ENCODE measurements at regions not wholly inside any gene's neighbourhood (a gene's known extent, or its start where the extent isn't known, plus 50 kb on each side); places are given as distances from the start of the nearest gene placed in this dataset.
"Not testable (repeated sequence)": the region's sequence is repeated elsewhere in the genome, so short reads cannot be mapped to it uniquely, and the experiment has no call there.

DNA sequence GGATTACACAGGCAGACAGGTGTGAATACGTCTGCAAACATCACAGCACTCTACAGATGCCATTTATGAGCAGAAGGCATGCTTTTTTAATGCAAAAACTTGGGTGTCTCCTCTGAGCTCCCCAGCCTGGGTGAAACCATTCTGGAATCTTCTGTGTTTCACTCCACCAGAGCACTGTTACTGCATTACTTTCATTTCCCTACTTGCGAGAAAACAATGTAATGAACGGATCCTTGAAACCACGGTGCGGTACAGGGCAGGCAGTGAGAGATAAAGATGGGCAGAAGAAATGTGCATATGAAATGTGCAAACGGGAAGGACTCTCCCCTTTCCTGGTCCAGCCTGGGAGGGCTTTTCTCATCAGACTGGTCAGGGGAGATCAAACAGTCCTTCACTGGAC is 584.3 kb upstream of the KLF4 start:
- no peak for DNase-seq (ENCODE audit: low read depth)

DNA sequence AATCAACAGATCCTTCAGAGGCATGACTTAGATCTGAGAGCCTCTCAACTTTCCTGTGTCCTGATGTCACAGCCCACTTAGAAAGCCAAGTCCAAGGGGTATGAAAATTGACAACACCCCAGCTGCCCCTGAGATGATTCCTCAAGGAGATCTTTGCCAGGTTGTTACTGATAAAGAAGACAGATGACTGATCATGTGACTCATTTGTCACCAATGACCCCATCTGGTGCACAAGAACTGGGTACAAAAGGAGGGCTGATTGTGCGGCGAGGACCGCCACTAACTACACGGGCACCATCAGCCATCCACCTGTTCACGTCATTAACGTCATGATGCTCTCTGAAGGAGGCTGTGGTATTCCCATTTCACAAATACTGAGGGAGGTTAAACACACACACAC is 583.2 kb upstream of the KLF4 start:
- no peak for DNase-seq (ENCODE audit: low read depth)

DNA sequence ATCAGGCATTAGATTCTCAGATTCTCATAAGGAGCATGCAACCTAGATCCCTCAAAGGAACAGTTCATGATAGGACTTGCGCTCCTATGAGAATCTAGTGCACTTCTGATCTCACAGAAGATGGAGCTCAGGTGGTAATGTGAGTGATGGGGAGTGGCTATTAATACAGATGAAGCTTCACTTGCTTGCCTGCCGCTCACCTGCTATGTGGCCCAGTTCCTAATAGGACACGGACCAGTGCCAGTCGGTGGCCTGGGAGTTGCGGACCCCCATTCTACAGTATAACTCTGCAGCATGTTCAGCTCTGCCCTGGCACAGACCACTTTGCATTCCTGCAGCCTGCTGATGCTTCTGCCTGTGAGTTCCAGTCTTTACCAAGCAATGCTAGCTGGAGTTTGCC is 581.3 kb upstream of the KLF4 start:
- no peak for DNase-seq (ENCODE audit: low read depth)

DNA sequence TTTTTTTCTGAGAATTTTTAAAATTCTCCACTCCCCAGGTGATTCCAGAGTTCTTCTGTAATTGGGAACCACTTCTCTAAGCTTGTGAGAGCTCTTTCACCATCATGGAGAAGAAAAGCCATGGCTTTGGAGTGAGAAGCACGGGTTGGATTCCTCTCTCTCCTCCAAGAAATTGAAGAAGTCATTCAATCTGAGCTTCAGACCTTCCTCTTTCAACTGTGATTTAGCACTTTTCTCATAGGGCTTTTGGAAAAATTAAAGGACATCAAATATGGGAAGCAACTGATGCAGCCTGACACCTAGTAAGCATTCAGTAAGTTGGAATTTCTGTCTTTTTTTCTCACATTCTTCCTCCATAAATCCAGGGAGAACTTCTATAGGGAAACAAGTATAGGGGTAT is 580.4 kb upstream of the KLF4 start:
- DNase-seq (ENCODE audit: low read depth) = no peak

DNA sequence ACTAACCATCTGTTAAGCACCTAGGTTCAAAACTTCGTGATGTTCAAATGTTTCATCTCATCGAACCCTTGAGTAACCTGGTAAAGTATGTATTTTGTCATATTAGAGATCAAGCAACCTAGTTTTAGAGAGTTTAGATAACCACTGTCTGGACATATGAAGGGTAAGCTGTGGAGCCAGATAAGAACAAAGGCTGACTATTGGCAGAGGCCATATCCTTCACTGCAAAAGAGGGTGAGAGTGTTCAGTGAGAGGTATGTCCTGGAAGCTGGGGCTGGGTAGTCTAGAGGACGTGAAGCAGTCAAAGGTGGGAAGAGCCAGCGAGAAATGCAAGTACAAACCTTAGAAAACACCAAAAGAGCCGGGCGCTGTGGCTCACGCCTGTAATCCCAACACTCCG is 573.1 kb upstream of the KLF4 start:
- no peak for DNase-seq (ENCODE audit: low read depth)

DNA sequence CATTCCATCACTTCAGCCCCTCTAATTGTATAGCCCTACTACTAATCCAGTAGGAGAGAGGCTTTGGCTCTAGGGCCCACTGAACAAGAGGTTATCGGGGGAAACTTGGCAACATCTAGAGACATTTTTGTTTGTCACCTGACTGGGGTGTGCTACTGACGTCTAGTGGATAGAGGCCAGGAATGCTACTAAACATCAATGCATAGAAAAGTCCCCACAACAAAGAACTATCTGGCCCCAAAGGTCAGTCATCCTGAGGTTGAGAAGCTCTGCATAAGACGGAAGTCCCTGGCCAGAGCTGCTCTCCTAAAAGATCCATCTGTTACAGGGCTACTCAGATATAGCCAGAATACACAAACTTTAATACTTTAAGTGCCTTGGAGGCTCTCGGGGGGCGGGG is 570.6 kb upstream of the KLF4 start:
- no peak for DNase-seq (ENCODE audit: low read depth)

DNA sequence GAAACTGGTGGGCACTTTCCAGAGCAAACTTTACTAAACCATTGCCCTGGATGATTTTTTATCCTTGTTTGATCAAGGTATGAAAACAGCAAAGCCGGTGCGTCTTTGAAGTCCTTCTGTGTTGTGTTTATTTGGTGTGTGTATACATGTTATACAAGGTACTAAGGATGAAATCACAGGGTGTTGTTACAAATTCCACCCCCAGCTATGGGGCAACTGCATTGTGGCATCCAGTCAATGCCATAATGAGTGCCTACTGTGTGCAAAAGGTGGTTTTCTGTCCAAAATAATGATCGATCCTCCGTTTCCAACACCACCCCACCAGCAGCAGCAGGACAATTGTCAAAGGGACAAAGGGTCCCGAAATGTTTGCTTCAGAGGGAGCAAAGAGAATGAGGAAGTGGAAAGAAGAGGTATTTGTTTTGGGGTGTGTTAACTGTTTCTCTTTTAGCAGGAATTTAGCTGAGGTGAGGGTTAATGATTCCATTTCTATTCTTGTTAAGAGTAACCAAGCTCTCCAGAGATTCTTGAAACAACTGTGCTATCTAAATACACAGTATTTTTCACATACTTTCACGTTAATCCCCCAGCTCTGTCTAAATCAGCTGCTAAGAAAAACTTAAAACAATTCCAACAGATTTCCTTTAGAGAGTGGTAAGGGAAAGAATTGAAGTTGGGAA is 568.7 kb upstream of the KLF4 start:
- no peak for DNase-seq (ENCODE audit: low read depth)

DNA sequence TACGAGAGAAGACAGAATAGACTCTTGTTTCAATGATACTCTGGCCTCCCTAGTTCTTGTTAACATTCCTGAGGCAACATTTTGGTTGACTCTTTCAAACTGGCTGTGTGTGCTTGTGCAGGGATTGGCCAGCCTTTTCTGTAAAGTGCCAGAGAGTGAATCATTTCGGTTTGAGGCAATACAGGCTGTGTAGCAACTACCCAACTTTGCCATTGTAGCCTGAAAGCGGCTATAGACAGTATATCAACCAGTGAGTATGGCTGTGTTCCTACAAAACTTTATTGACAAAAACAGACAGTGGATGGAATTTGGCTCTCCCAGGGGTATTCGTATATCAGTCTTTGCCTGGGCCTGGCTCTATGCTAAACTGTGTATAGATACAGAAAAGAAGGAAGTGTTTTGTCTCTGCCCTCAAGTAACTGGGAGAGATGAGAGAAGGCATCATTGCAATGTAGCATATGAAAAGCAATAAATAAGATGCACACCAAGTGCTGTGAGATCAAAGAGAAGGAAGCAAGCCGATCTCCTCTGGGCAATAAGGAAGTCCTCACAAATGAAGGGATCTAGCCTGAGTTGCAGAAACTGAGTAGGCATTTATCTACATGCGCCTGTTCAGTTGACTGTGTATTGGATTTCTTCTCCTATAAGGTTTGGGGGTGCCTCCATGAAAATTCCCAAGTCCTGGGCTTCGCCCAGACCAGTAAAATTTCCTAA is 568.0 kb upstream of the KLF4 start:
- peak; percentile 96 for DNase-seq (ENCODE audit: low read depth)

DNA sequence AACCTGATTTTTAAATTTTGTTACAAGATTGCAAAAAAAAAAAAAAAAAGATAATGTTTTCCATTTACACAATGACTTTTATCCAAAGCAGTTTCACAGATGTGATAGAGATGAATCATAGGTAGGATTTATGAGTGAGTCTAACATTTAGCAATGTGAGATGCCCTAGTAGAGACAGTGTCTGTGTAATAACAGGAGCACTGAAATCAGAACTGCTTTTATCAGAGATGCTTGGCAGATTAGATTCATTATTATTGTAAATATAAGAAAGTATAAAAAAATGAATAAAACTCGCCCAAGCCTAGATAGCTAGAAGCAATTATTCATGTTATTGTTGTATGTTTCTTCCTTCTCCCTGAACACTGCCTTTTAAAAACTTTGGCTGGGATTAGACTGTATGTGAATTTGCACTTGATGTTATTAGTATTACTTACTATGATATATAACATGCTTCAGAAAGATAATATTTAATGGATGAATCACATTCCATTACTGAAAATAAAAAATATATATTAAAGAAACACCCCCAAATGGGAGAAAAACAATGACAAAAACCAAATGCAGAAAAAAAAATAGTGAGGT is 567.3 kb upstream of the KLF4 start:
- peak; percentile 81 for DNase-seq (ENCODE audit: low read depth)

DNA sequence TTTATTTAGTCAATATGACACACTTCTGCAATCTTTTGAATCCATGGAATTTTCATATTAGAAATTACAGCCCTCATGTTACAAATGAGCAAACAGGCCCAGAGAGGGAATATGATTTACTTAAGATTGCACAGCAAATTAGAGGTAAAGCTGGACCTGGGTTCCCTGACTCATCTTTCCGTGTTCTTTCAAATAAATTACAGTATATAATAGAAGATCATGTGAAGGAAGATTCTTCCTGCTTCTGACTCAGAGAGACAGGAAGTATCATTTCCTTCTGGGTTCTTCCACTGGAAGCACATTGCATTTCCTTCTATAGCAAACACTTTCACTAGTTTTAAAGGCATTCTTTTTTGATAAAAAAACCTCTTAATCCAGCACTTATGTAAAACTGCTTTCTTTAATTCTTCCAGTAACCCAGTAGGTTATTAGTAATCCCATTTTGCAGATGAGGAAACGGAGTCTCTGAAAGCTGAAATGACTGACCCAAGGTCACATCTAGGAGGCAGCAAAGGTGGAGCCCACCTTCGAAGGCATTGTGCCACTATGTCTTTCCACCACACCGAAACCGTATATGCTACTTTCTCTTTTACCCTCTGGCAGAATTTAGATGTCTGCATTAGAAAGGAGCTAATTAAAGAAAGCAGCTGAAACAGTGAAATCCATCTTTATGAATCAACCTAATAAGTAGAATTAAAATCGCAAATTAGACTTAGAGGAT is 566.7 kb upstream of the KLF4 start:
- peak; percentile 60 for DNase-seq (ENCODE audit: low read depth)

DNA sequence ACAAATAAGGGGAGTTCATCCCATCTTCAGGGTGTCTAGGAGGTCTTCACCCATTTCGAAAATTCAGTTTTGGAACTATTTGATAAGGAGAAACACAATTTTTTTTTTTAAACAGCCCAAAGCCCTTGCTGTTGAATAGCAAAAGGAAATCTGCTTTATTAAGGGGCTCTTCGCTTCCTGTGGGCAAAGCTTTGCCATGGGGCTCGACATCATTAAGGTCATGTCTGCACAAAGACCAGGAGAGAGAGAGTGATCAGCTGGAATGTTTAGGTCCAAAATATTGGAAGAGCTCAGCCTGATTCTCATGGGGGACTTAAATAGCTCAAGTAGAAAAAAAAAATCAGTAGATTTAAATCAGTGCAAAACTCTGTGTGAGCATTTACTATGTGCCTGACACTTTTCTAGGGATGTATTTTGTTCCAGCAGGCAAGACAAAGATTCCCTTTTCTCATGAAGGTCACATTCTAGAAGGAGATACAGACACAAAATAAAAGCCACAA is 564.6 kb upstream of the KLF4 start:
- DNase-seq (ENCODE audit: low read depth) = no peak

DNA sequence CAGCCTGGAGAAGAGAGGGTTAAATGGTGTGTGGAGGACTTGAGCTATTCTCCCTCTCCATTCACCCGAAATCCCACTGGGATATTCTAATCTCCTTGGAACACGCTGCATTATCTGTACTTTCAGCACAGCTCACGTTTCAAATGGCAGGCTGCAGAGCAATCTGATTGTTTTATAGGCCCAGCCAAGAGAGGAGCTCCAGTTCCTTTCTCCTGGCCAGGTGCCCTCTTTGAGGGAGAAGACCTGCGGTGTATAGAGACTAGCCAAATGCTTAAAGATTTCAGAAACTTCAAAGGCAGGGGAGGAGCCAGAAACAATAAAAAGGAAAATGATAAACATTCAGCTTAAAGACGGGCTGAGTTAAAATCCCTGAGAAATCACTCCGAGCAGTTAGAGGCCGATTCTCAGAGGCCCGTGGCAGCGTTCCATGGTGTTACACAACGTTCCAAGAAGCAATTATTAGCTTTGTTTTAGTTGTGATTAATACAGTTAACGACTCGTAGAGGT is 564.0 kb upstream of the KLF4 start:
- DNase-seq (ENCODE audit: low read depth) = peak; percentile 92

DNA sequence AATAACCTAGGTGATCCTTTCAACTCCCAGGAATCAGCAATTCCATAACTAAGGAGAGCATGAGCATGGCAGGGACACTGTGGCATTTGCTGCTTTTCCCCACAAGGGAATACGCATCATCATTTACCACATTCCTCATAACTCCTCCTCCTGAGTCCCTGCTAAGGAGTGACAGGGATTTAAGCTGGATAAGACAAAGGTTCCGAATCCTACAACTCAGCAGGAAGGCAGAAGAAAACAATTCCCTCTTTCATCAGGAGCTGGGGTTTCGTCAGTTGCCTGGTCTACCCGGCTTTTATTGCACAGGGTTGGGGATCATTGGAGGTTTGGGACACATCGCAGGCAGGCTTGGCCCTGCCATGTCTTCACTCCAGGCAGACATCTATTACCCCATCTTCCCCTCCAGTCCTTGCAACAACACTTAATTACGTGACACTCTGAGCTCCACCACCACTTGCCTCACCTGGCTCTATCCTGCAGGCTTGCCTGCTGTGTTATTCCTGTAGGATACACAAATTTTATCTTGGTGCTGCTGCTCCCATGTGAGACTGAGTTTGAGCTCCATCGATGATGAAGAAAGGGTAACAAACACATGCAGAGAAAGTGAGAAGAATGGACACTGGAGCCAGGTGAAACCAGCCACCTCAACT is 563.0 kb upstream of the KLF4 start:
- peak; percentile 41 for DNase-seq (ENCODE audit: low read depth)

DNA sequence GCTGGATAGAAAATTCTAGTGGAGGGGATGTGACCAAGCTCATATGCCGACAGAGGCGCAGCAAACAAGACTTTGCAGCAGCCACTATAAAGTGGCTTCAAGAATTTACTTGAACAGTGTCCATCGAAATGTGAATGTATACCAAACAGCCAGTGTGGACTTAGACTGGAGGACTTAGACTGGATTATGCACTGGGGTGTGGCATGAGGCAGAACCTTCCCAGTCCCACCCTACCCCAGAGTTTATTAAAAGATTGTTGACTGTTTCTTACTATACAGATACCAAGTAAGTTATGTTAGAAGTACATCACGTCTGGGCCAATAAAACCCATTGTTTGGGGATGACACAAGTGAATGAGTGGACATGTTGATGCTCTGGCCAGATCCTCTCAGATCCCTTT is 561.3 kb upstream of the KLF4 start:
- DNase-seq (ENCODE audit: low read depth) = no peak

DNA sequence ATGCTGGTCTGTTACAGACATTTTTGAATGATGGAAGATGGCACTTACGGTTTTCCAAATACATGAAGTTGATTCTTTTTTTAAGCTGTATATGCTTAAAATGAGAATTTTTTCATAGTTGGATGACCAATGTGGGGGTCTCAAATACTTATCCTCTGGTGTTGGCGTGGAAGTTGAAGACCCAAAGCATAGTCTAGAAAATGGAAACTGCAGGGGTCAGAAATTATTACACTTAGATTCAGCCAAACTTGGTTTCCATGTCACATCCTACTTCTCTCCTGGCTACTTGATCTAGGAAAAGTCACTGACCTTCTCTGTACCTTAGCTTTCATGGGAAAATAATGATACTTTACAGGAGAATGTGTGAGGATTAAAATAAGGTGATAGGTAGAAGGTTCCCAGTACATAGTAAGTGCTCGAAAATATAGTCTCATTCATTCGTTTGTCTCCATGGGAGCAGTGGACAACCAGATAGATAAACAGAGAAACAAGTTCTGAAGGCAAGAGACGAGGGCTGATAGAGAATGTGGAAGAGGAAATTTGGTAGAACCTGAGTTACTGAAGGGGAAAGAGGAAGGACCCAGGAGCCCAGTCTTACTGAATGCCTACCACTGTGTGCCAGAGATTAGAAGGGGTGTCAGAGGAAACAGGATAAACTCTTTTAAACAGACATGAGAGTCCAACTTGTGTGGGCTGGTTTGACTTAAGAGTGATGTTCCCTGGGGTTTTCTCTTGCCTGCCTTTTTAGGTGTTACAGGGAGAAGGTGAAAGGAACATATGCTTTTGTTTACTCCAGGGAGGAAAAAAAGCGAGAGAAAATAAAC is 560.3 kb upstream of the KLF4 start:
- DNase-seq (ENCODE audit: low read depth) = peak; percentile 20

DNA sequence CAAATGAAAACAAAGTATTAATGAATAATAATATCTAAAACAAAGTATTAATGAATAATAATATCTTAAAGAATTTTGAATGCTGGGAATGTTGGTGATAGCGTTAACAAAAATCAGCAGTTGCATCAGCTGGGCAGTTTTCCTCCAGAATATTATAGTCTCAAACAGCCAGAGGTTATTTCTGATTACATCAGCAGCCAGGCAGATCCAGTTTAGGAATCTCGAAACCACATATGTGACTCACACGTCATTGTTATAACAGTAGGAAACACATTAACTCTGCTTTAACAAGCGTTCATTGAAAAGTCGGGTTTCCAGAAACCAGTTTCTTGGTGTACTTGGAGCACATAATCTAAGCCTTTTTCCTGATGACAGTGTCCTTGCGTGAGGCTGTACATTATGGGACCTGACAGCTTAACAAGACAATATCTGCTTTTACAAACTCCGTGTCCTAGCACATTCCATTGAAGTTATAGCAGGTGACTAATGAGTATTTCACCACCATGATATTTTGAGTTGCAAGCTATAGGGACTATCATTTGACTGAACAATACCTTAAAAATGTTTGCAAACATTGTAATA is 559.5 kb upstream of the KLF4 start:
- peak; percentile 95 for DNase-seq (ENCODE audit: low read depth)

DNA sequence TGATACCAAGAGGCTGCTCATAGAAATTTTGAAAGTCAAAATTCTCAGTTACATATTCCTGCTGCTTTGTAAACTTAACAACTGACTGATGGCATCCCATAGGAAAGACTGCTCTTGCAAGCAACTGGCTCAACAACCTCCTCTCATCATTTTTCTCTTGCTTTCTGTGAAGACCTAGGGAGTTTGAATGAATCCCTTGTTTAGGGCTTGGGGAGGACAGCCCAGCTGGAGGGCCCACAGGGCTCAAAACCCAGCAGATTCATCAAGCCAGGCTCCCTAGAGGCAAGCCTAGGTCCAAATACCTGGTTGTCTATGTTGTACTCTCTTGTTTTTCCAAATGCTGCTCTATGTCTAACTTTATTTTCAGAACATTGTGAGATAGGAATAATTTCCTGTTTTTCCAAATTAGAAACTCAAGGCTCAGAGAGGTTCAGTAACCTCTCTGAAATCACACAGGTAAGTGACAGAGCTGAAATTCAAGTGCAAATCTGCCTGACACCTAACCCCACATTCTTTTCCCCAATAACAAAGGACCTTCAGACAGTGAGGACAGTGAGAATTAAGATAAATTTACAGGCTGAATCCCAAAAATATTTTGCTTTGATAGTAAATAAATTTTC is 558.9 kb upstream of the KLF4 start:
- no peak for DNase-seq (ENCODE audit: low read depth)

DNA sequence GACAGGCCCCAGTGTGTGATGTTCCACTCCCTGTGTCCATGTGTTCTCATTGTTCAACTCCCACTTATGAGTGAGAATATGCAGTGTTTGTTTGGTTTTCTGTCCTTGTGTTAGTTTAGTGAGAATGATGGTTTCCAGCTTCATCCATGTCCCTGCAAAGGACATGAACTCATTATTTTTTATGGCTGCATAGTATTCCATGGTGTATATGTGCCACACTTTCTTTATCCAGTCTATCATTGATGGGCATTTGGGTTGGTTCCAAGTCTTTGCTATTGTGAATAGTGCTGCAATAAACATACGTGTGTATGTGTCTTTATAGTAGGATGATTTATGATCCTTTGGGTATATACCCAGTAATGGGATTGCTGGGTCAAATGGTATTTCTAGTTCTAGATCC is 558.2 kb upstream of the KLF4 start:
- not testable (repeated sequence) for DNase-seq (ENCODE audit: low read depth)

DNA sequence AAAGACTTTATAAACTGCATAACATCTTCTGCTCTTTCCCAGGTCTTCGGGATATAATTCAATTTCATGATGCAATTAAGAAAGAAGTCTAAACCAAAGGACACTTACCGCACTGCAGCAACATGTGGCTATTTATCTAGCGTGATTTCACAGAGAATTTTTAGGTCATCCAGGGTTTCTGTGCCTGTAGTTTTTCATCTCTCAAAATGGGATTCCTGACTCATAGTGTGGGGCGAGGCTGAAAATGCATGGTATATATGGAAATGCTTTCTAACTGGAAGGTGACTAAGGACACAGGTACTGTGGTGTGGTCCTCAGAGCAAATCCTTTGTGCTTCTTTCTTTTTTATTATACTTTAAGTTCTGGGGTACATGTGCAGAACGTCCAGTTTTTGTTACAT is 557.7 kb upstream of the KLF4 start:
- no peak for DNase-seq (ENCODE audit: low read depth)

DNA sequence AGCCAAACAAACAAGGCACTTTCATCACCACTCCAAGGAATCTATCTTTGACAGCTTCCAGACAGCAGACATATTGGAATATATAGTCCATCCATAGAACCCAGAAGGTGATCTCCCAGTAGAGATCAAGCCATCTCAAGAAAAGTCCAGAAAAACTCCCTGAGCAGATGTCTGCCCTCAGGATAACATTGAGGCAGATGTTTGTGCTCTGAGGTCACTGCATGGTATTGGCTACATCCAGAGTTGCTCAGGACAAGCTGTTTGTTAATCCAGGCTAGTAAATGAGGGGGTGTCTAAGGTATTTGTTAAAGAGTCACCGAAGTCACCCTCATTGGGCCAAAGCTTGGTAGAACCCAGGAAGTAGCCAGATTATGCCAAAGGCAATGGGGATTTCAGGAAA is 556.3 kb upstream of the KLF4 start:
- no peak for DNase-seq (ENCODE audit: low read depth)
